HG03025 (cell line): ENCODE measurements at regions not wholly inside any gene's neighbourhood (a gene's known extent, or its start where the extent isn't known, plus 50 kb on each side); places are given as distances from the start of the nearest gene placed in this dataset.

Experiments used
- ATAC-seq: cut with Tn5 transposase; IDR thresholded peaks from one replicate; pipeline ENCODE4 v1.9.1; 2021; ENCODE audit warnings: mild to moderate bottlenecking, moderate library complexity; ENCODE audit not compliant: unreplicated experiment, low FRiP score

- ATAC-seq, result no peak
Observed at GRCh38 chr2:65869296-65869695, 436.9 kb upstream of the SPRED2 start.

DNA sequence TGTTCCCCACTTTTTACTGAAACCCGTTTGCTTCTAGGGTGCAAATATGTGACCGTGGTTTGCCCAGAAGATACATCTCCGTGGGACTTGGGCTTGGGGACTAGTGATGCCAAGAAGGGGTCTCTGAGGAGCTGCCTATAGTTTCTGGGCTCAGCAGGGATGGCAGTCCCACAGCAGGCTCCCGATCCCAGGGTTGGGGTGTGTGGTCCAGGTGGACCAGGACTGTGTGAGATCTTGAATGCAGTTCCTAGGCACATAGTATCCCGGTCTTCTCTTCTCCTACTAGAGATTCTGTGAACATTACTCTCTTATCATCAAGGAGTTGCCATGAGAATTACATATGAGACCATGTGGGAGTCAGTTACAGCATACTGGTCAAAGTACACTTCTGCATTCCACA is 435.8 kb upstream of the SPRED2 start:
- ATAC-seq, result no peak

DNA sequence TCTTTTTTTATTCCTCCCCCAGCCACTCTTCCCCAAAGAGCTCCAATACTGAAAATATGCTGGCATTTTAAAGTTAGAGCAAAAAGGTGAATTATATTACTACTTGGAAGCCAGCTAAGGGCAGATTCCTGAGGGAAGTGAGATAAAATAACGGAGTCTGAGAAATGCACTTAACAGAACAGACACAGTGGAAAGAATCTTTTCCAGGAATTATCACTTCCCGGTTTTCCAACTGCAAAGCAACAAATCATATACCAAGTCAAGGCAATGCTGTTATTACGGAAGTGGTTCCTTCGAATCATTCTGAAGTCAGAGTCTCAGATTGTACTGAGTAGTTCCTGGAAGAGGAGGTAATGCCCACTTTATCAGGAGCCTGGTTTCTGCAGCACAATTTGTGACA is 435.0 kb upstream of the SPRED2 start:
- ATAC-seq, result no peak

GRCh38 chr2:65866148-65866547 is 433.7 kb upstream of the SPRED2 start:
- no peak for ATAC-seq

- no peak for ATAC-seq
Observed at GRCh38 chr2:65864619-65865018, 432.2 kb upstream of the SPRED2 start.

DNA sequence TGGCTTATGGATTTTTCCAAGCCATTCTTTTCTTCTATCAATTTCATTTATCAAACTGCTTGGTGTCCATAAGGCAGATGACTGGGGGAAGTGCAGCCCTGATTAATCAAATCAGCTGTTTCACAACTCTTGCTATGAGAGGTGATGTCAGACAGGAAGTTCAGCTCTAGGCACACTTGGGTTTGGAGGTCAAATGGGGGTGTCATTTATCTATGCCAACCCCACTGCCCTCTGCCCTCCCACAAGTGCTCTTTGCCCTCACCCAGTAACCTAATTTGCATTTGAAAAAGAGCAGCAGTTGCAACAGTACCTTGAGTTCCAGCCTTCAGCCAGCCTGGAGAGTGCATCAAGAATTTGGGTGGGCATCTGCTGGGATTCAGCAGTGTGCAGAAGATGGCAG is 431.3 kb upstream of the SPRED2 start:
- no peak for ATAC-seq

DNA sequence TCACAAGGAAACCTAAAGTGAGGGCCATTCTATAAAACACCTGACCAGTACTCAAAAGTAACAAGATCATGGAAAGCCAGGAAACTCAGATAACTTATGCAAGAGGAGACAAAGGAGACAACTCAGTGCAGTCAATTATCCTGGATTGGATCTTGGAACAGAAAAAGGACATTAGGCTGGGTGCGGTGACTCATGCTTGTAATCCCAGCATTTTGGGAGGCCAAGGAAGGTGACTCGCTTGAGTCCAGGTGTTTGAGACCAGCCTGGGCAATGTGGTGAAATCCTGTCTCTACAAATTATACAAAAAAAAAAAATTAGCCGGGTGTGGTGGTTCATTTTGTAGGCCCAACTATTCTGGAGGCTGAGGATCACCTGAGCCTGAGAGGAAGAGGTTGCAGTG is 424.5 kb upstream of the SPRED2 start:
- ATAC-seq, result no peak

DNA sequence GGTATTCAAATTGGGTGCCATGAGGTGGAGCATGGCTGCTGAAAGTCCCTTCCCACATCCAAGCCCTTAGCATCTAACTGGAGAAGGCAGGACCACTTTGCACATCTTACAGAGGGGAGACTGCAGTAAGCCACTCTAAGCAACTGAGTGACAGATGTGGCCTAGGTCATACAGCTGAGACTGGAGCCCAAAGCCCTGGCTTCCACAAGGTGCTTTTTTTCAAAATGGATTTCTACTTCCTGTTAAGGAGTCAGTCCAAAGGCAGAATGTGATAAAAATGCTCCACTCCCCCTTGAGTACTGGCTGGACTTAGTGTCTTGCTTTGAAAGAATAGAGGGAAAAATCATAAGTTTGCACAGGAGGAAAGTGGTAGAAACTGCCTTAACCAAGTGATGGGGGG is 424.0 kb upstream of the SPRED2 start:
- ATAC-seq, result no peak

- no peak for ATAC-seq
Observed at GRCh38 chr2:65850695-65851094, 418.3 kb upstream of the SPRED2 start.

GRCh38 chr2:65846989-65847678 is 414.7 kb upstream of the SPRED2 start:
- ATAC-seq, result no peak

GRCh38 chr2:65845442-65846182 is 413.2 kb upstream of the SPRED2 start:
- ATAC-seq, result no peak

GRCh38 chr2:65842104-65842503 is 409.7 kb upstream of the SPRED2 start:
- ATAC-seq, result no peak

GRCh38 chr2:65835975-65836549 is 403.7 kb upstream of the SPRED2 start:
- no peak for ATAC-seq

DNA sequence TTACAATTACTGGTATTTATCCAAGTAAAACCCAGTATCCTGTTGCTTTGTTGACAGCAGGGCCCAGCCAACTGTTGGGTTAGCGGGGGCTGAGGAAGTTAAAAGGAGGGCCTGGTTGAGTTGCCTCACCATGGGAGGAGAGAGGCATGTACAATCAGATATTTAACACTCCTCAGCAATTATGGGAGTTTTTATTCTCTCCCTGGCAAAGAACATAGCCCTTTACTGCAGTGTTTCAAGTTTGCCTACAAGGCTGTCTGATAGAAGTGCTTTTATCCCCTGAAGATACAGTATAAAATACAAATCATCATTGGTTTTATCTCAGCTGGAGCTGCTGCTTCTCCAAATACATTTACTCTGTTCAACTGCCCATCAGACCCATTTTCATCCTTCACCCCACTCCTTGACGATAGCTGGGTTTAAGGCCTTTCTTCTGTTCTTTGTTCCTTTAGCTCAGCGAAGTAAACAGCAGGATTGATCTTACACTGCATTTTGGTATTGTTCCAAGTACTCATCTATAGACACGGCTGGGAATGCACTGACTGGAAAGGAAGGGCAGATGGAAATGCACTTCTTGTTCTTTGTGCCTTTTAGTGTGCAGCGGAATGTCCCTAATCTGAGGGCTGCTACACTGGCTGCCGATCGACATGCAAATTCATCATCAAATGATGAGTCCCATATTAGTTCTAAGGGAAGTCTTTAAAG is 402.5 kb upstream of the SPRED2 start:
- no peak for ATAC-seq

DNA sequence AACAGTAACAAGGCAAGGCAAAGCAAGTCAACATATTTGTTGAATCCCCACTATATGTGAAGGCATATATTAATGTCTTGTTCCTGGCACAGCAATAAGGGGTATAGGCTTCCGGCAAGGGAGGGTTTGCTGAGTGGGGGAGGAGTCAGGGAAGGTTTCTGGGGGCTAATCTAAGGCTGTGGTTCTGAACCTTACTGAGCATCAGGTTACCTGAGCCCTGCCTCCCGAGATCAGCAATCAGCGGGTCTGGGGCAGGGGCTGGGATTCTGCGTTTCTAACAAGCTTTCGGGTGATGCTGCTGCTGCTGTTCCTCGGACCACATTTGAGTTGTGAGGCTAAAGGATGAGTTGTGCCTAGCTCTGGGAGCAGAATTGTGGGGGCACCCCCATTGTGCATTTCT is 401.7 kb upstream of the SPRED2 start:
- ATAC-seq, result no peak

GRCh38 chr2:65831509-65831908 is 399.1 kb upstream of the SPRED2 start:
- ATAC-seq, result no peak

- ATAC-seq, result no peak
Observed at GRCh38 chr2:65826567-65826966, 394.2 kb upstream of the SPRED2 start.

DNA sequence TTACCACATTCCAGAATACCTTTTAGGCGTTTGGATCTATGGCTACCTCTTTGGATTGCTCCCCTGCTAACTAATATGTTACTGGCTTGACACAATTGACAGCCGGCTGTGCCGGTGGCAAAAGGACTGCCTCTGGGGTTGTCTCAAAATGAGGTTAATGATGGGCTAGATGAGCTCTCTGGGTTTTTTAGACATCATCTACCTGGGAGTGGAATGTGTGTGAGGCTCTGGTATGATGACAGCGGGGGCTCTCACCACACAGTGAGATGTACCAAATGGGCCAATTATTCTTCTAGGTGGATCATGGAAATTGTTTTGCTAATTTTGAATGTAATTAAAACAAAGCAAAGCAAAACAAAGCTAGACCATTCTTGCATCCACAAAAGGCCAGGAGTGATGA is 391.1 kb upstream of the SPRED2 start:
- ATAC-seq, result no peak

DNA sequence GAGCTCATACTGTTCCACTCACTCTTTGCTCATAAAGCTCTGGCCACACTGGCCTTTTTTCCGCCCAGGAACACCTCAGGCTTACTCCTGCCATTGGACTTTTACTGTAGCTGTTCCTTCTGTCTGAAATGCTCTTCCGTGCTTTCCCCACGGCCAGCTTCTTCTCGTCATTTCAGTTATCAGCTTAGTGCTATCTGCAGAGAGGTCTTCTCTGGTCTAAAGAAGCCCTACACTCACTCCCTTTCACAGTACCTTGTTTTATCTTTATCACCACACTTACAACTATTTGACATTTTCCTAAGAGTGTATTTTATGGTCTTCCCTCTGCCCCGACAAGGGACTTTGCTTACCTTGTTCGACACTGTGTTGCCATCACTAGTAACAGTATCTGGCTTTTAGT is 388.1 kb upstream of the SPRED2 start:
- ATAC-seq, result no peak

GRCh38 chr2:65819963-65820362 is 387.6 kb upstream of the SPRED2 start:
- ATAC-seq, result no peak

- ATAC-seq, result no peak
Observed at GRCh38 chr2:65818873-65819451, 386.6 kb upstream of the SPRED2 start.
